ENCODE measurements at regions not wholly inside any gene's neighbourhood (a gene's known extent, or its start where the extent isn't known, plus 50 kb on each side); places are given as distances from the start of the nearest gene placed in this dataset.

- Histone ChIP-seq H3K4me3 (no peak overlapping the region), H3K4me1 (replicated peaks; ENCODE audit: insufficient read depth) (peaks cover 9% of the 10 kb centered on the region), H3K9me3 (ENCODE audit: insufficient read depth, low read depth) (no peaks in the 10 kb centered on the region), H3K4me2 (no peak overlapping the region), H3K79me2 (ENCODE audit: low read depth) (no peaks in the 10 kb centered on the region), H3K27ac (no peak overlapping the region), H3K27me3 (ENCODE audit: insufficient read depth, low read depth) (no peaks in the 10 kb centered on the region), H3K36me3 (ENCODE audit: low read depth) (no peaks in the 10 kb centered on the region), H2AFZ (no peak overlapping the region), H4K20me1 (ENCODE audit: insufficient read depth) (no peaks in the 10 kb centered on the region), H3K9me2 (ENCODE audit: insufficient read depth) (no peaks in the 10 kb centered on the region), H3F3A (ENCODE audit: insufficient read depth, low read depth) (peaks cover 8% of the 10 kb centered on the region; the same call in 1 of the 2 replicates)
- intact Hi-C loops (cut with micrococcal nuclease; ENCODE audit: unreplicated experiment): no loop called here
- TF ChIP-seq CTCF (conservative IDR thresholded peaks at IDR 0.05) (no peak), EZH2 (IDR thresholded peaks at IDR 0.05; ENCODE audit: low read depth) (no peak)
- POLR2A ChIA-PET (ENCODE audit: unreplicated experiment): no interaction called here
- no peak for DNase-seq
- no TSS peak for BruUV-seq (replicated peaks)
- CTCF ChIA-PET: interaction anchor here (0.5 kb wide), 1 partner anchor 902 kb away, joined by 8 read pairs; the partner anchor contains the start of gene SMNDC1
Measured at GRCh38 chr10:111206521-111206920, 129.7 kb downstream of the ADRA2A start.

- CTCF ChIA-PET: no interaction called here
- H3K27me3 ChIP-seq (ENCODE audit: insufficient read depth, low read depth): no peaks in the 10 kb centered on the region
- POLR2A ChIA-PET (ENCODE audit: unreplicated experiment): no interaction called here
- peaks cover 8% of the 10 kb centered on the region; the same call in 1 of the 2 replicates for H3F3A ChIP-seq (ENCODE audit: insufficient read depth, low read depth)
- intact Hi-C loops (cut with micrococcal nuclease; ENCODE audit: unreplicated experiment): no loop called here
- no peak overlapping the region for H3K27ac ChIP-seq
- no peaks in the 10 kb centered on the region for H4K20me1 ChIP-seq (ENCODE audit: insufficient read depth)
- H2AFZ ChIP-seq: no peak overlapping the region
- H3K36me3 ChIP-seq (ENCODE audit: low read depth): no peaks in the 10 kb centered on the region
- H3K9me2 ChIP-seq (ENCODE audit: insufficient read depth): no peaks in the 10 kb centered on the region
- peaks cover 17% of the 10 kb centered on the region for H3K4me1 ChIP-seq (replicated peaks; ENCODE audit: insufficient read depth)
- H3K4me3 ChIP-seq: no peak overlapping the region
- BruUV-seq (replicated peaks): no TSS peak
- H3K79me2 ChIP-seq (ENCODE audit: low read depth): no peaks in the 10 kb centered on the region
- no peaks in the 10 kb centered on the region for H3K9me3 ChIP-seq (ENCODE audit: insufficient read depth, low read depth)
- H3K4me2 ChIP-seq: no peak overlapping the region
- TF ChIP-seq CTCF (conservative IDR thresholded peaks at IDR 0.05) (no peak), EZH2 (IDR thresholded peaks at IDR 0.05; ENCODE audit: low read depth) (no peak)
- no peak for DNase-seq
Measured at GRCh38 chr10:111207500-111207899, 130.7 kb downstream of the ADRA2A start.

GRCh38 chr10:111208951-111209350 lies 132.1 kb downstream of the ADRA2A start:
- Histone ChIP-seq H3K4me3 (no peak overlapping the region), H3K27me3 (ENCODE audit: insufficient read depth, low read depth) (no peaks in the 10 kb centered on the region), H3K36me3 (ENCODE audit: low read depth) (no peaks in the 10 kb centered on the region), H3K4me2 (no peak overlapping the region), H3F3A (ENCODE audit: insufficient read depth, low read depth) (peaks cover 8% of the 10 kb centered on the region; the same call in 1 of the 2 replicates), H2AFZ (no peak overlapping the region), H4K20me1 (ENCODE audit: insufficient read depth) (no peaks in the 10 kb centered on the region), H3K9me2 (ENCODE audit: insufficient read depth) (no peaks in the 10 kb centered on the region), H3K79me2 (ENCODE audit: low read depth) (no peaks in the 10 kb centered on the region), H3K9me3 (ENCODE audit: insufficient read depth, low read depth) (no peaks in the 10 kb centered on the region), H3K4me1 (replicated peaks; ENCODE audit: insufficient read depth) (peaks cover 19% of the 10 kb centered on the region), H3K27ac (no peak overlapping the region)
- no peak for DNase-seq
- ChIA-PET CTCF (no interaction called here), POLR2A (ENCODE audit: unreplicated experiment) (no interaction called here)
- no TSS peak for BruUV-seq (replicated peaks)
- no peak for TF ChIP-seq EZH2 (IDR thresholded peaks at IDR 0.05; ENCODE audit: low read depth)
- TF ChIP-seq CTCF (conservative IDR thresholded peaks at IDR 0.05): no peak
- intact Hi-C loops (cut with micrococcal nuclease; ENCODE audit: unreplicated experiment): no loop called here
